ENCODE measurements at regions not wholly inside any gene's neighbourhood (a gene's known extent, or its start where the extent isn't known, plus 50 kb on each side); places are given as distances from the start of the nearest gene placed in this dataset.

GRCh38 chr6:18988636-18989035 is 601.5 kb downstream of the RNF144B start:
- Mint-ChIP-seq H3K36me3 (no peaks in the 10 kb centered on the region), H3K27me3 (no peaks in the 10 kb centered on the region), H3K9me3 (no peaks in the 10 kb centered on the region), H3K27ac (no peak overlapping the region), H3K4me3 (no peak overlapping the region), H3K4me1 (no peaks in the 10 kb centered on the region)
- no peak for ATAC-seq (ENCODE audit: low read depth)
- DNase-seq: no peak
- POLR2A ChIA-PET: no interaction called here

GRCh38 chr6:18990059-18990978 is 603.2 kb downstream of the RNF144B start:
- POLR2A ChIA-PET: no interaction called here
- H3K36me3 Mint-ChIP-seq: no peaks in the 10 kb centered on the region
- H3K27me3 Mint-ChIP-seq: no peaks in the 10 kb centered on the region
- H3K9me3 Mint-ChIP-seq: no peaks in the 10 kb centered on the region
- no peaks in the 10 kb centered on the region for H3K4me1 Mint-ChIP-seq
- no peak overlapping the region for H3K4me3 Mint-ChIP-seq
- DNase-seq: peak; percentile 32
- H3K27ac Mint-ChIP-seq: no peak overlapping the region
- no peak for ATAC-seq (ENCODE audit: low read depth)

GRCh38 chr6:18997375-18997826 is 610.3 kb downstream of the RNF144B start:
- no peak for ATAC-seq (ENCODE audit: low read depth)
- Mint-ChIP-seq H3K27me3 (no peaks in the 10 kb centered on the region), H3K4me3 (no peak overlapping the region), H3K9me3 (no peaks in the 10 kb centered on the region), H3K4me1 (no peaks in the 10 kb centered on the region), H3K27ac (no peak overlapping the region), H3K36me3 (no peaks in the 10 kb centered on the region)
- DNase-seq: no peak
- POLR2A ChIA-PET: no interaction called here

GRCh38 chr6:19002976-19003560 is 615.9 kb downstream of the RNF144B start:
- Mint-ChIP-seq H3K4me3 (no peak overlapping the region), H3K27ac (no peak overlapping the region), H3K27me3 (no peaks in the 10 kb centered on the region), H3K4me1 (no peaks in the 10 kb centered on the region), H3K9me3 (no peaks in the 10 kb centered on the region), H3K36me3 (no peaks in the 10 kb centered on the region)
- no peak for DNase-seq
- POLR2A ChIA-PET: no interaction called here
- no peak for ATAC-seq (ENCODE audit: low read depth)

- H3K9me3 Mint-ChIP-seq: no peaks in the 10 kb centered on the region
- POLR2A ChIA-PET: no interaction called here
- H3K27me3 Mint-ChIP-seq: no peaks in the 10 kb centered on the region
- ATAC-seq (ENCODE audit: low read depth): no peak
- DNase-seq: no peak
- H3K36me3 Mint-ChIP-seq: no peaks in the 10 kb centered on the region
- no peak overlapping the region for H3K27ac Mint-ChIP-seq
- no peaks in the 10 kb centered on the region for H3K4me1 Mint-ChIP-seq
- H3K4me3 Mint-ChIP-seq: no peak overlapping the region
Observed at GRCh38 chr6:19004176-19004575, 617.0 kb downstream of the RNF144B start.

GRCh38 chr6:19009769-19010168 is 622.6 kb downstream of the RNF144B start:
- H3K27ac Mint-ChIP-seq: no peak overlapping the region
- no peak for DNase-seq
- no peaks in the 10 kb centered on the region for H3K27me3 Mint-ChIP-seq
- no peak for ATAC-seq (ENCODE audit: low read depth)
- H3K36me3 Mint-ChIP-seq: no peaks in the 10 kb centered on the region
- peaks cover 1% of the 10 kb centered on the region for H3K9me3 Mint-ChIP-seq
- H3K4me1 Mint-ChIP-seq: no peaks in the 10 kb centered on the region
- POLR2A ChIA-PET: no interaction called here
- no peak overlapping the region for H3K4me3 Mint-ChIP-seq

- DNase-seq (no peak), ATAC-seq (ENCODE audit: low read depth) (no peak)
- peaks cover 1% of the 10 kb centered on the region for H3K9me3 Mint-ChIP-seq
- H3K4me1 Mint-ChIP-seq: no peaks in the 10 kb centered on the region
- POLR2A ChIA-PET: no interaction called here
- no peak overlapping the region for H3K4me3 Mint-ChIP-seq
- no peaks in the 10 kb centered on the region for H3K36me3 Mint-ChIP-seq
- no peaks in the 10 kb centered on the region for H3K27me3 Mint-ChIP-seq
- H3K27ac Mint-ChIP-seq: no peak overlapping the region
Observed at GRCh38 chr6:19013026-19013705, 626.0 kb downstream of the RNF144B start.

- Mint-ChIP-seq H3K27me3 (no peaks in the 10 kb centered on the region), H3K9me3 (peaks cover 1% of the 10 kb centered on the region), H3K36me3 (no peaks in the 10 kb centered on the region), H3K4me1 (no peaks in the 10 kb centered on the region), H3K27ac (no peak overlapping the region), H3K4me3 (no peak overlapping the region)
- DNase-seq: no peak
- ATAC-seq (ENCODE audit: low read depth): no peak
- POLR2A ChIA-PET: no interaction called here
Observed at GRCh38 chr6:19024737-19025136, 637.6 kb downstream of the RNF144B start.

- Mint-ChIP-seq H3K36me3 (no peaks in the 10 kb centered on the region), H3K27me3 (no peaks in the 10 kb centered on the region), H3K4me3 (no peak overlapping the region), H3K4me1 (no peaks in the 10 kb centered on the region), H3K9me3 (peaks cover 2% of the 10 kb centered on the region), H3K27ac (no peak overlapping the region)
- ATAC-seq (ENCODE audit: low read depth) (no peak), DNase-seq (no peak)
- POLR2A ChIA-PET: no interaction called here
Observed at GRCh38 chr6:19028201-19028600, 641.1 kb downstream of the RNF144B start.

GRCh38 chr6:19032591-19033295 is 645.6 kb downstream of the RNF144B start:
- H3K27me3 Mint-ChIP-seq: no peaks in the 10 kb centered on the region
- peaks cover 5% of the 10 kb centered on the region for H3K9me3 Mint-ChIP-seq
- POLR2A ChIA-PET: no interaction called here
- DNase-seq: no peak
- H3K27ac Mint-ChIP-seq: no peak overlapping the region
- H3K36me3 Mint-ChIP-seq: no peaks in the 10 kb centered on the region
- no peak overlapping the region for H3K4me3 Mint-ChIP-seq
- H3K4me1 Mint-ChIP-seq: no peaks in the 10 kb centered on the region
- no peak for ATAC-seq (ENCODE audit: low read depth)

- DNase-seq: no peak
- POLR2A ChIA-PET: no interaction called here
- H3K9me3 Mint-ChIP-seq: peaks cover 5% of the 10 kb centered on the region
- H3K36me3 Mint-ChIP-seq: no peaks in the 10 kb centered on the region
- H3K27me3 Mint-ChIP-seq: no peaks in the 10 kb centered on the region
- no peaks in the 10 kb centered on the region for H3K4me1 Mint-ChIP-seq
- no peak overlapping the region for H3K4me3 Mint-ChIP-seq
- ATAC-seq (ENCODE audit: low read depth): no peak
- no peak overlapping the region for H3K27ac Mint-ChIP-seq
Observed at GRCh38 chr6:19033683-19034082, 646.5 kb downstream of the RNF144B start.

- Mint-ChIP-seq H3K9me3 (peaks cover 4% of the 10 kb centered on the region), H3K36me3 (no peaks in the 10 kb centered on the region), H3K27ac (no peak overlapping the region), H3K27me3 (no peaks in the 10 kb centered on the region), H3K4me1 (no peaks in the 10 kb centered on the region), H3K4me3 (no peak overlapping the region)
- POLR2A ChIA-PET: no interaction called here
- no peak for ATAC-seq (ENCODE audit: low read depth)
- DNase-seq: no peak
Observed at GRCh38 chr6:19034986-19035385, 647.8 kb downstream of the RNF144B start.

- no peak for ATAC-seq (ENCODE audit: low read depth)
- no peaks in the 10 kb centered on the region for H3K4me1 Mint-ChIP-seq
- no peaks in the 10 kb centered on the region for H3K36me3 Mint-ChIP-seq
- no peaks in the 10 kb centered on the region for H3K27me3 Mint-ChIP-seq
- DNase-seq: no peak
- H3K9me3 Mint-ChIP-seq: peaks cover 4% of the 10 kb centered on the region
- no peak overlapping the region for H3K27ac Mint-ChIP-seq
- no peak overlapping the region for H3K4me3 Mint-ChIP-seq
- POLR2A ChIA-PET: no interaction called here
Observed at GRCh38 chr6:19035461-19036195, 648.5 kb downstream of the RNF144B start.

Data from activated naive CD8-positive, alpha-beta T cell treated with anti-CD3 and anti-CD28 coated beads, Interleukin-2, amount 10 ng/mL, durations not matched to agents 7 days and 5 days (primary cell).